ENCODE measurements at regions not wholly inside any gene's neighbourhood (a gene's known extent, or its start where the extent isn't known, plus 50 kb on each side); places are given as distances from the start of the nearest gene placed in this dataset.

GRCh38 chr17:72005332-72006163, 115.3 kb upstream of the SOX9 start:
- Histone ChIP-seq H3K4me1 (no peaks in the 10 kb centered on the region), H3K27me3 (ENCODE audit: low read depth) (peaks cover 4% of the 10 kb centered on the region), H3K36me3 (no peaks in the 10 kb centered on the region), H3K9me3 (replicated peaks) (no peaks in the 10 kb centered on the region), H3K27ac (replicated peaks) (no peak overlapping the region), H3K4me3 (no peak overlapping the region)
- intact Hi-C loops (cut with micrococcal nuclease) = no loop called here
- no peak for TF ChIP-seq CTCF (IDR thresholded peaks at IDR 0.05; ENCODE audit: borderline replicate concordance)
- no peak for DNase-seq

GRCh38 chr17:72008236-72008876, 112.5 kb upstream of the SOX9 start:
- peaks cover 9% of the 10 kb centered on the region for H3K27me3 ChIP-seq (ENCODE audit: low read depth)
- no peak for DNase-seq
- intact Hi-C loops (cut with micrococcal nuclease) = no loop called here
- no peaks in the 10 kb centered on the region for H3K9me3 ChIP-seq (replicated peaks)
- no peak overlapping the region for H3K27ac ChIP-seq (replicated peaks)
- TF ChIP-seq CTCF (IDR thresholded peaks at IDR 0.05; ENCODE audit: borderline replicate concordance) = no peak
- no peaks in the 10 kb centered on the region for H3K36me3 ChIP-seq
- no peak overlapping the region for H3K4me3 ChIP-seq
- no peaks in the 10 kb centered on the region for H3K4me1 ChIP-seq

- intact Hi-C loops (cut with micrococcal nuclease) = no loop called here
- H3K4me1 ChIP-seq = no peaks in the 10 kb centered on the region
- no peak overlapping the region for H3K4me3 ChIP-seq
- H3K9me3 ChIP-seq (replicated peaks) = no peaks in the 10 kb centered on the region
- no peak overlapping the region for H3K27ac ChIP-seq (replicated peaks)
- H3K27me3 ChIP-seq (ENCODE audit: low read depth) = peaks cover 9% of the 10 kb centered on the region
- no peak for TF ChIP-seq CTCF (IDR thresholded peaks at IDR 0.05; ENCODE audit: borderline replicate concordance)
- no peaks in the 10 kb centered on the region for H3K36me3 ChIP-seq
- DNase-seq = no peak
Observed at GRCh38 chr17:72011561-72011960, 109.3 kb upstream of the SOX9 start.

- no peaks in the 10 kb centered on the region for H3K36me3 ChIP-seq
- peaks cover 66% of the 10 kb centered on the region for H3K27me3 ChIP-seq (ENCODE audit: low read depth)
- H3K9me3 ChIP-seq (replicated peaks) = no peaks in the 10 kb centered on the region
- no peaks in the 10 kb centered on the region for H3K4me1 ChIP-seq
- H3K4me3 ChIP-seq = no peak overlapping the region
- no peak for TF ChIP-seq CTCF (IDR thresholded peaks at IDR 0.05; ENCODE audit: borderline replicate concordance)
- intact Hi-C loops (cut with micrococcal nuclease) = no loop called here
- H3K27ac ChIP-seq (replicated peaks) = no peak overlapping the region
- no peak for DNase-seq
Observed at GRCh38 chr17:72021417-72022041, 99.3 kb upstream of the SOX9 start.

- Histone ChIP-seq H3K36me3 (no peaks in the 10 kb centered on the region), H3K9me3 (replicated peaks) (no peaks in the 10 kb centered on the region), H3K4me1 (no peaks in the 10 kb centered on the region), H3K27ac (replicated peaks) (no peak overlapping the region), H3K4me3 (no peak overlapping the region), H3K27me3 (ENCODE audit: low read depth) (peaks cover 70% of the 10 kb centered on the region)
- no peak for DNase-seq
- intact Hi-C loops (cut with micrococcal nuclease) = no loop called here
- TF ChIP-seq CTCF (IDR thresholded peaks at IDR 0.05; ENCODE audit: borderline replicate concordance) = no peak
Observed at GRCh38 chr17:72022328-72023275, 98.2 kb upstream of the SOX9 start.
